KMS-11 (cell line): ENCODE measurements at regions not wholly inside any gene's neighbourhood (a gene's known extent, or its start where the extent isn't known, plus 50 kb on each side); places are given as distances from the start of the nearest gene placed in this dataset.

Experiments used
- H2AFZ ChIP-seq: fragments of 200-600 bp; sonication (generic); 2 replicates; pipeline ENCODE4 v1.6.1; 2016; ENCODE audit warnings: antibody characterized with exemption, mixed run types, low read depth
- H3K27ac ChIP-seq: fragments of 200-600 bp; sonication (generic); 2 replicates; pipeline ENCODE4 v1.6.1; 2016; ENCODE audit warnings: mild to moderate bottlenecking, mixed run types
- H3K27me3 ChIP-seq: fragments of 200-600 bp; sonication (generic); 2 replicates; pipeline ENCODE4 v1.6.1; 2017; ENCODE audit warnings: mild to moderate bottlenecking, low read depth, mixed run types, moderate library complexity; ENCODE audit not compliant: insufficient read depth
- H3K36me3 ChIP-seq: fragments of 200-600 bp; sonication (generic); 2 replicates; pipeline ENCODE4 v1.6.1; 2017; ENCODE audit warnings: mild to moderate bottlenecking, mixed run types; ENCODE audit not compliant: insufficient read depth
- H3K4me1 ChIP-seq: fragments of 200-600 bp; sonication (generic); 2 replicates; pipeline ENCODE4 v1.6.1; 2016; ENCODE audit warnings: mild to moderate bottlenecking, low read depth, mixed run types; ENCODE audit not compliant: poor library complexity, severe bottlenecking
- H3K4me2 ChIP-seq: fragments of 200-600 bp; sonication (generic); 2 replicates; pipeline ENCODE4 v1.7.0; 2016; ENCODE audit warnings: mild to moderate bottlenecking, mixed run types
- H3K4me3 ChIP-seq: fragments of 200-600 bp; sonication (generic); IDR thresholded peaks from 2 replicates; pipeline ENCODE4 v1.6.1; 2017; ENCODE audit warnings: low read depth, low read length, mixed read lengths; ENCODE audit not compliant: insufficient read depth
- H3K79me2 ChIP-seq: fragments of 200-600 bp; sonication (generic); 2 replicates; pipeline ENCODE4 v1.6.1; 2016; ENCODE audit warnings: low read depth, mixed run types; ENCODE audit not compliant: insufficient read depth
- H3K9ac ChIP-seq: fragments of 200-600 bp; sonication (generic); 2 replicates; pipeline ENCODE4 v1.6.1; 2016; ENCODE audit warnings: mild to moderate bottlenecking, mixed run types
- H4K20me1 ChIP-seq: fragments of 200-600 bp; sonication (generic); 2 replicates; pipeline ENCODE4 v1.6.1; 2016; ENCODE audit warnings: mild to moderate bottlenecking, mixed run types; ENCODE audit not compliant: insufficient read depth
- CTCF ChIP-seq: fragments of 200-600 bp; sonication (generic); conservative IDR thresholded peaks from 2 replicates; pipeline ENCODE4 v1.6.1; 2017; ENCODE audit warnings: low read depth, mild to moderate bottlenecking, antibody characterized with exemption, low read length, moderate library complexity, mixed read lengths

GRCh38 chr2:198639580-198639979 is 818.2 kb downstream of the SATB2 start:
- H2AFZ ChIP-seq, result no peak overlapping the region
- no peaks in the 10 kb centered on the region for H4K20me1 ChIP-seq
- no peaks in the 10 kb centered on the region for H3K27me3 ChIP-seq
- no peaks in the 10 kb centered on the region for H3K36me3 ChIP-seq
- H3K4me2 ChIP-seq, result no peak overlapping the region
- no peak overlapping the region for H3K4me3 ChIP-seq
- H3K79me2 ChIP-seq, result no peaks in the 10 kb centered on the region
- H3K9ac ChIP-seq, result no peak overlapping the region
- H3K4me1 ChIP-seq, result no peaks in the 10 kb centered on the region
- no peak overlapping the region for H3K27ac ChIP-seq
- no peak for TF ChIP-seq CTCF

- Histone ChIP-seq H3K79me2 (no peaks in the 10 kb centered on the region), H3K36me3 (no peaks in the 10 kb centered on the region), H2AFZ (no peak overlapping the region), H3K9ac (no peak overlapping the region), H3K4me3 (no peak overlapping the region), H4K20me1 (no peaks in the 10 kb centered on the region), H3K27ac (no peak overlapping the region), H3K27me3 (no peaks in the 10 kb centered on the region), H3K4me1 (no peaks in the 10 kb centered on the region), H3K4me2 (no peak overlapping the region)
- no peak for TF ChIP-seq CTCF
Measured at GRCh38 chr2:198638577-198638976, 819.2 kb downstream of the SATB2 start.

GRCh38 chr2:198630384-198630783 is 826.0 kb downstream of the PLCL1 start:
- Histone ChIP-seq H3K27ac (no peak overlapping the region), H3K4me3 (no peak overlapping the region), H3K9ac (no peak overlapping the region), H3K4me1 (no peaks in the 10 kb centered on the region), H3K4me2 (no peak overlapping the region), H4K20me1 (no peaks in the 10 kb centered on the region), H2AFZ (no peak overlapping the region), H3K79me2 (no peaks in the 10 kb centered on the region), H3K27me3 (no peaks in the 10 kb centered on the region), H3K36me3 (no peaks in the 10 kb centered on the region)
- TF ChIP-seq CTCF, result no peak

GRCh38 chr2:198628596-198628995 is 824.2 kb downstream of the PLCL1 start:
- H3K27me3 ChIP-seq, result no peaks in the 10 kb centered on the region
- H3K4me1 ChIP-seq, result no peaks in the 10 kb centered on the region
- H3K4me3 ChIP-seq, result no peak overlapping the region
- H3K4me2 ChIP-seq, result no peak overlapping the region
- no peak for TF ChIP-seq CTCF
- no peaks in the 10 kb centered on the region for H3K36me3 ChIP-seq
- no peaks in the 10 kb centered on the region for H4K20me1 ChIP-seq
- no peak overlapping the region for H2AFZ ChIP-seq
- H3K27ac ChIP-seq, result no peak overlapping the region
- H3K9ac ChIP-seq, result no peak overlapping the region
- no peaks in the 10 kb centered on the region for H3K79me2 ChIP-seq
